GM18511 (cell line): ENCODE measurements at regions not wholly inside any gene's neighbourhood (a gene's known extent, or its start where the extent isn't known, plus 50 kb on each side); places are given as distances from the start of the nearest gene placed in this dataset.

ENCODE experiments used
- ATAC-seq: cut with Tn5 transposase; IDR thresholded peaks from one replicate; pipeline ENCODE4 v1.9.1; 2021; ENCODE audit warnings: mild to moderate bottlenecking, moderate library complexity; ENCODE audit not compliant: unreplicated experiment

DNA sequence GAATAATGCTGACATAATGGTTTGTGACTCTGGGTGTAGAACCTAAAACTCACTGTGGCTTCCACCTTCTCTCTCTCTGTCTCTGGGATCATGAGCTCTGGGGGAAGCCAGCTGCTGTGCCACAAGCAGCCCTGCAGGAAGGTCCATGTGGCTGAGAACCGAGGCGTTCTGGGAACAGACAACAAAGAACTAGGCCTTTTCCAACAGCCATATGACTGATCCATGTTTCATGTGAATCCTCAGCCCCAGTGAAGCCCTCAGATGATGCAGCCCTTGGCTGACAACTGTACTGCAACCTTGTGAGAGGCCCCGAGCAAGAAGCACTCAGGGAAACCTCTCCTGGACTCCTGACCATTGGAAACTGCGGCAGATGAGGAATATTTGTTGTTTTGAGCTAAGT, 56.6 kb downstream of the HLA-G start:
- ATAC-seq = no peak

DNA sequence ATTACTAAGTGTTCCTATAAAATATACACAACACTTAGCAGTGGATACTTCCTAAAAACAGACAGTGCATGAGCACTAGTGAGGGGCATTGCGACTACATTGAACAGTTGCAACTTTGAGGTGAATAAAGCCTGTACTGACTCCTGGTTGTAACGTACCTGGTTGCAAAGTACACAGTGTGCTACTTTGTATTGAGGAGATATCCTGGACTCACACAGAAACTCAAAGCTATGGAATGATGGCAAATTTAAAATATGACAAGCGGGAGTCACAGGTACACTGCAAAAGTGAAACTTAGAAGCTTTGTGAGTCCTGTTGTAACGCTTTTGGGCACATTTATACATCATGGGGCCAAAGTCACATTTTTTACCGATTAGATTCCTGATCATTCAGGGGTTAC, 55.6 kb upstream of the HLA-A start:
- ATAC-seq = no peak

DNA sequence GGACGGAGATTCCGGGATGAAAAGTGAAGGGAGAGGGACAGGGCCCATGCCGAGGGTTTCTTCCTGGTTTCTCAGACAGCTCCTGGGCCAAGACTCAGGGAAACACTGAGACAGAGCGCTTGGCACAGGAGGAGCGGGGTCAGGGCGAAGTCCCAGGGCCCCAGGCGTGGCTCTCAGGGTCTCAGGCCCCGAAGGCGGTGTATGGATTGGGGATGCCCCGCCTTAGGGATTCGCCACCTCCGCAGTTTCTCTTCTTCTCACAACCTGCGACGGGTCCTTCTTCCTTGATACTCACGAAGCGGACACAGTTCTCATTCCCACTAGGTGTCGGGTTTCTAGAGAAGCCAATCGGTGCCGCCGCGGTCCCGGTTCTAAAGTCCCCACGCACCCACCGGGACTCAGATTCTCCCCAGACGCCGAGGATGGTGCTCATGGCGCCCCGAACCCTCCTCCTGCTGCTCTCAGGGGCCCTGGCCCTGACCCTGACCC, 55.0 kb upstream of the HLA-A start:
- peak; percentile 43 for ATAC-seq

DNA sequence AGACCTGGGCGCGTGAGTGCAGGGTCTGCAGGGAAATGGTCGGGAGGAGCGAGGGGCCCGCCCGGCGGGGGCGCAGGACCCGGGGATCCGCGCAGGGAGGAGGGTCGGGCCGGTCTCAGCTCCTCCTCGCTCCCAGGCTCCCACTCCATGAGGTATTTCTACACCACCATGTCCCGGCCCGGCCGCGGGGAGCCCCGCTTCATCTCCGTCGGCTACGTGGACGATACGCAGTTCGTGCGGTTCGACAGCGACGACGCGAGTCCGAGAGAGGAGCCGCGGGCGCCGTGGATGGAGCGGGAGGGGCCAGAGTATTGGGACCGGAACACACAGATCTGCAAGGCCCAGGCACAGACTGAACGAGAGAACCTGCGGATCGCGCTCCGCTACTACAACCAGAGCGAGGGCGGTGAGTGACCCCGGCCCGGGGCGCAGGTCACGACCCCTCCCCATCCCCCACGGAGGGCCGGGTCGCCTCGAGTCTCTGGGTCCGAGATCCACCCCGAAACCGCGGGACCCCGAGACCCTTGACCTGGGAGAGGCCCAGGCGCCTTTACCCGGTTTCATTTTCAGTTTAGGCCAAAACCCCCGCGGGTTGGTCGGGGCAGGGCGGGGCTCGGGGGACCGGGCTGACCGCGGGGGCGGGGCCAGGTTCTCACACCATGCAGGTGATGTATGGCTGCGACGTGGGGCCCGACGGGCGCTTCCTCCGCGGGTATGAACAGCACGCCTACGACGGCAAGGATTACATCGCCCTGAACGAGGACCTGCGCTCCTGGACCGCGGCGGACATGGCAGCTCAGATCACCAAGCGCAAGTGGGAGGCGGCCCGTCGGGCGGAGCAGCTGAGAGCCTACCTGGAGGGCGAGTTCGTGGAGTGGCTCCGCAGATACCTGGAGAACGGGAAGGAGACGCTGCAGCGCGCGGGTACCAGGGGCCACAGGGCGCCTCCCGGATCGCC, 54.2 kb upstream of the HLA-A start:
- ATAC-seq = peak; percentile 81
